ENCODE measurements at regions not wholly inside any gene's neighbourhood (a gene's known extent, or its start where the extent isn't known, plus 50 kb on each side); places are given as distances from the start of the nearest gene placed in this dataset.

DNA sequence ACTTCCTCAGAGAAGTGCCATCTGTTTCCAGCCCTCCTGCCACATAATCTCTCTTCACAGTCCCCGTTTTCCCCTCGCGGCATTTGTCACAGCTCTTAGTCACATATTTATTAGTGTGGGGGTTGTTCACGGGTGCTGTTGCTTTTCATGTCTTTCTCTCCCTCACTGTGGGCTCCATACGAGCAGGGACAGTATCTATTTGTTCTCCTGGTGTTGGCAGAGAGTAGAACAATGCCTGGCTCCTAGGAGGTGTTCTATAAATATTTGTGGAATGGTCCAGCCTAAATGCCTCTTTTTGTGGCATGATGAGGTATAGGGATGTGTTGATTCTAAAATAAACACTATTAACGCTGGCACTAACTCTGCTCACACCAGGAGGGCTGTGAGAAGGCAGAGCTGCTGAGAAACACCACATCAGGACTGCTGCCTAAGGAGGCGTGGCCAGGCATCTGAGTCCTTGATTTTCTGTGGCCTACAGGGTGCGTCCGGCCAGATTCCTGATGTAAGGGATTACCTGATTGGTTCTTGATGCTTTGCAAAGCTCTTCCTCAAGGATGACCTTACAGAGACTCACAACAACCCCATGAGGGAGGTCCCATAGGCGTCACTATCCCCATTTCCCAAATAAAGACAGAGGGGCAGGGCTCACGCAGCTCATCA lies 219.8 kb upstream of the ARID1B start:
- H3K27me3 ChIP-seq (ENCODE audit: control insufficient read depth, insufficient read depth, low read length) = no peaks in the 10 kb centered on the region
- no peaks in the 10 kb centered on the region for H3K36me3 ChIP-seq (ENCODE audit: control insufficient read depth, insufficient read depth, low read length)
- no peak for DNase-seq (ENCODE audit: low read depth)
- no peak overlapping the region for H3K4me3 ChIP-seq (ENCODE audit: low read depth, low read length)
- TF ChIP-seq, protein P1, sequence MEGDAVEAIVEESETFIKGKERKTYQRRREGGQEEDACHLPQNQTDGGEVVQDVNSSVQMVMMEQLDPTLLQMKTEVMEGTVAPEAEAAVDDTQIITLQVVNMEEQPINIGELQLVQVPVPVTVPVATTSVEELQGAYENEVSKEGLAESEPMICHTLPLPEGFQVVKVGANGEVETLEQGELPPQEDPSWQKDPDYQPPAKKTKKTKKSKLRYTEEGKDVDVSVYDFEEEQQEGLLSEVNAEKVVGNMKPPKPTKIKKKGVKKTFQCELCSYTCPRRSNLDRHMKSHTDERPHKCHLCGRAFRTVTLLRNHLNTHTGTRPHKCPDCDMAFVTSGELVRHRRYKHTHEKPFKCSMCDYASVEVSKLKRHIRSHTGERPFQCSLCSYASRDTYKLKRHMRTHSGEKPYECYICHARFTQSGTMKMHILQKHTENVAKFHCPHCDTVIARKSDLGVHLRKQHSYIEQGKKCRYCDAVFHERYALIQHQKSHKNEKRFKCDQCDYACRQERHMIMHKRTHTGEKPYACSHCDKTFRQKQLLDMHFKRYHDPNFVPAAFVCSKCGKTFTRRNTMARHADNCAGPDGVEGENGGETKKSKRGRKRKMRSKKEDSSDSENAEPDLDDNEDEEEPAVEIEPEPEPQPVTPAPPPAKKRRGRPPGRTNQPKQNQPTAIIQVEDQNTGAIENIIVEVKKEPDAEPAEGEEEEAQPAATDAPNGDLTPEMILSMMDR (IDR thresholded peaks at IDR 0.05; ENCODE audit: insufficient read depth, low read length, poor library complexity, severe bottlenecking) = no peak

DNA sequence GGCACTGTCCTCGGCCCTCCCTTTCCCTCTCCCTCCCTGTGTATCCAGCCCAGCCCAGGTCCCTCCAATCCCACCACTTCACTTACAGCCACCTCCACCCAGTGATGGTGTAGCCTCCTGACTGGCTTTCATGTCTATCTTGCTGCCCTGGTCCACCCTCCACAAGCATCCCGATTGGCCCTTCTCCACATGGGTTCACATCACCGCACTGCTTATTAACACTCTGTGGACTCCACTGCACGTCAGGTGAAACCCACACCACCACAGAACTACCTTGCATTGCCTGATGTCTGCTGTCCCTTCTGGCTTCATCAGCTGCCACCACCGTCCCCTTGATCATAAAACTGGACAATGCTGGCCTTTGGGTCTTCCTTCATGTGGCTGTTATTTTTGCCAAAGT lies 220.4 kb upstream of the ARID1B start:
- H3K27me3 ChIP-seq (ENCODE audit: control insufficient read depth, insufficient read depth, low read length) = no peaks in the 10 kb centered on the region
- no peaks in the 10 kb centered on the region for H3K36me3 ChIP-seq (ENCODE audit: control insufficient read depth, insufficient read depth, low read length)
- no peak for DNase-seq (ENCODE audit: low read depth)
- H3K4me3 ChIP-seq (ENCODE audit: low read depth, low read length) = no peak overlapping the region
- TF ChIP-seq, protein P1 (IDR thresholded peaks at IDR 0.05; ENCODE audit: insufficient read depth, low read length, poor library complexity, severe bottlenecking) = no peak

DNA sequence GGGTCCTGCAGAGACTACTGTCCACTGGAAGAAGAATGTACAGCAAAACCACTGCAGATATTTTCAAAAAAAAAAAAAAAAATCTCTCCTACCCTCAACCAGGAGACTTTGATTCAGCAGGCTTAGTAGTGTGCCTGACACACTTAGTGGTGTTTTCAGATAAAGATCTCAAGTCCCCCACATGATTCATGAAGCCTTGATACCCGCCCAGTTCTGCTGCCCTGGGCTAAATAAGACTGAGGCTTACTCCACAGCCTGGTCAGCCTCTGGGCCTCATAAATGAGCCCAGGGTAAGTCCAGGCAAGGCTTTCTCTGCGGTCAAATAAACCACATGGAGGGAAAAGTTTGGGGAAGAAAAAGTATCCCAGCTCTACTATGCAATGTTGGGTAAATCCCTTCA lies 222.1 kb upstream of the ARID1B start:
- no peak for DNase-seq (ENCODE audit: low read depth)
- H3K4me3 ChIP-seq (ENCODE audit: low read depth, low read length) = no peak overlapping the region
- TF ChIP-seq, protein P1 (IDR thresholded peaks at IDR 0.05; ENCODE audit: insufficient read depth, low read length, poor library complexity, severe bottlenecking) = no peak
- H3K27me3 ChIP-seq (ENCODE audit: control insufficient read depth, insufficient read depth, low read length) = no peaks in the 10 kb centered on the region
- H3K36me3 ChIP-seq (ENCODE audit: control insufficient read depth, insufficient read depth, low read length) = no peaks in the 10 kb centered on the region

DNA sequence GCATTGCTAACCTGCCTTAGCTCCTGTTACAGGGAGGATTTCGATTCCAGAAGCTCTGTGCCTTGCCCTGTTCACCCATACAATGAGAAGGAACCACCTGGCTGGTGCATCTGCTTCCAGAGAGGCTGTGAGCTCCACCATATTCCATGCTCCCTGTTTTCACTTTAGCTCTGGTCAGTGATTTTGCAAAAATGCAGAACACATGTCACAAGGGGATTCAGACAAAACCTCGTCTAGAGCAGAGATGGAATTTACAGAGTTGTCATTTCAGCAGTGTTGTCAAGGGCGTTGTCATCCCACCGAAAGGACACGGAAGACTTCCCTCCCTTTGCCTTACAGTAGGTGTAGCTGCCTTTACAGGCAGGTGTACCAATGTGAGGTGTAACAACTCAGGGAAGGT lies 223.0 kb upstream of the ARID1B start:
- H3K36me3 ChIP-seq (ENCODE audit: control insufficient read depth, insufficient read depth, low read length) = no peaks in the 10 kb centered on the region
- H3K4me3 ChIP-seq (ENCODE audit: low read depth, low read length) = no peak overlapping the region
- TF ChIP-seq, protein P1 (IDR thresholded peaks at IDR 0.05; ENCODE audit: insufficient read depth, low read length, poor library complexity, severe bottlenecking) = no peak
- no peak for DNase-seq (ENCODE audit: low read depth)
- no peaks in the 10 kb centered on the region for H3K27me3 ChIP-seq (ENCODE audit: control insufficient read depth, insufficient read depth, low read length)

DNA sequence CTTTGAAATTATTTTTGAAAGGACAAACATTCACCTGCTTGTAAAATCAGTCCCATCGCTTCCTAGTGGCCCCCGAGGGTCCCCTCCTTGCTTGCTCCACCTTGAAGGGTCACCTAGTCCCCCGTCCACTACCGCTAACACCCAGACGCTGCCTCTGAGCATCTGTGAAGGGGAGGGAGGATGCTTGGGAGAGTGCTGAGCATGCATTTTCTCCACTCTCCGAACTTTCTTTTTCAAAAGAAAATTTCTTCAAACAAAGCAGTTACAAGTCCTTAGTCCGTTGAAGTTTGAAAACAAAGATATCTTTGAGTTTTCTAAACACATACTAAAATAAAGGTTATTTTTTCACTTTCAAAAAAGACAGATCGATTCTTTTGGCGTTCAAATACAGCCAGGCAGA lies 224.3 kb upstream of the ARID1B start:
- Histone ChIP-seq H3K4me3 (ENCODE audit: low read depth, low read length) (no peak overlapping the region), H3K27me3 (ENCODE audit: control insufficient read depth, insufficient read depth, low read length) (no peaks in the 10 kb centered on the region), H3K36me3 (ENCODE audit: control insufficient read depth, insufficient read depth, low read length) (no peaks in the 10 kb centered on the region)
- DNase-seq (ENCODE audit: low read depth) = no peak
- TF ChIP-seq, protein P1 (IDR thresholded peaks at IDR 0.05; ENCODE audit: insufficient read depth, low read length, poor library complexity, severe bottlenecking) = no peak

DNA sequence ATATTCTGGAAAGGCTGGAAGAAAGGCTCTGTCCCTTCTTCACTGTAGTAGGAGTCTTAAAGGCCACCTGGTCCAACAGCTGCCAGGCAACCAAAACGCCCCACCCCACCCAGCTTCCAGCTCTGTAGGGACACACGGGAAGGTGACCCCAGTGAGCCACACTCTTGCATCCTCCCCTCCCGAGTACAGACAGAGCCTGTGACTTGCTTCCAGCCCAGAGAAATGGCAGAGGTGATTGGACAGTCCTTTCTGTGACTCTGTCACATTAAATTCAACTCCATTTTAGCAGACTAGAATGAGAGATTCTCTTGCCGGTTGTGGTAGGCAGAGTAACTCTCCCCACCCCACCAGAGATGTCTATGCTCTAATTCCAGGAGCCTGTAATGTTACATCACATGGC lies 226.2 kb upstream of the ARID1B start:
- Histone ChIP-seq H3K36me3 (ENCODE audit: control insufficient read depth, insufficient read depth, low read length) (no peaks in the 10 kb centered on the region), H3K27me3 (ENCODE audit: control insufficient read depth, insufficient read depth, low read length) (no peaks in the 10 kb centered on the region), H3K4me3 (ENCODE audit: low read depth, low read length) (no peak overlapping the region)
- TF ChIP-seq, protein P1 (IDR thresholded peaks at IDR 0.05; ENCODE audit: insufficient read depth, low read length, poor library complexity, severe bottlenecking) = no peak
- DNase-seq (ENCODE audit: low read depth) = no peak
